NCI-H146 treated with DMSO at 0.1 percent for 48 hours (cell line): ENCODE measurements at regions not wholly inside any gene's neighbourhood (a gene's known extent, or its start where the extent isn't known, plus 50 kb on each side); places are given as distances from the start of the nearest gene placed in this dataset.

Source experiments
- DNase-seq: peaks from one replicate; lab custom pipeline; 2025; ENCODE audit not compliant: unreplicated experiment; lab: John Stamatoyannopoulos, UW

- no peak for DNase-seq
These were observed 430.1 kb upstream of the NPVF start for GRCh38 chr7:25658375-25658774.

DNA sequence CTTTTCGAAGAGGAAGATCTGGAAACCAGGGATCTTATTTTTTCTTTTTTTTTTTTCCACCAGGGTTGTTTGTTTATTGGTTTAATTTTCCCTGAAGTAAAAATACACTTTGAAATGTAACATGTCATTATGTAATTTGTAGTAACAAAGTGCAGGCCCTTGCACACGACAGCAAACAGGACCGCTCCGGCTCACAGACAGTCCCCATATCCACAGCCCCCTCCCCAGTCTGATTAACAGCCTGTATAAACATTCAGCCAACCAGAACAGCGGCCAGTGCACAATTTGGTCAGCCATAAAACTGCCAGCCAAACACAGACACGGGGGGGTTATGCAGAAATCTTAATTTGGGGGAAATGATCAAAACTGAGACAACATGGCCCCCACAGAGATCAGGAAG, 431.6 kb upstream of the NPVF start:
- DNase-seq, result peak; percentile 27

DNA sequence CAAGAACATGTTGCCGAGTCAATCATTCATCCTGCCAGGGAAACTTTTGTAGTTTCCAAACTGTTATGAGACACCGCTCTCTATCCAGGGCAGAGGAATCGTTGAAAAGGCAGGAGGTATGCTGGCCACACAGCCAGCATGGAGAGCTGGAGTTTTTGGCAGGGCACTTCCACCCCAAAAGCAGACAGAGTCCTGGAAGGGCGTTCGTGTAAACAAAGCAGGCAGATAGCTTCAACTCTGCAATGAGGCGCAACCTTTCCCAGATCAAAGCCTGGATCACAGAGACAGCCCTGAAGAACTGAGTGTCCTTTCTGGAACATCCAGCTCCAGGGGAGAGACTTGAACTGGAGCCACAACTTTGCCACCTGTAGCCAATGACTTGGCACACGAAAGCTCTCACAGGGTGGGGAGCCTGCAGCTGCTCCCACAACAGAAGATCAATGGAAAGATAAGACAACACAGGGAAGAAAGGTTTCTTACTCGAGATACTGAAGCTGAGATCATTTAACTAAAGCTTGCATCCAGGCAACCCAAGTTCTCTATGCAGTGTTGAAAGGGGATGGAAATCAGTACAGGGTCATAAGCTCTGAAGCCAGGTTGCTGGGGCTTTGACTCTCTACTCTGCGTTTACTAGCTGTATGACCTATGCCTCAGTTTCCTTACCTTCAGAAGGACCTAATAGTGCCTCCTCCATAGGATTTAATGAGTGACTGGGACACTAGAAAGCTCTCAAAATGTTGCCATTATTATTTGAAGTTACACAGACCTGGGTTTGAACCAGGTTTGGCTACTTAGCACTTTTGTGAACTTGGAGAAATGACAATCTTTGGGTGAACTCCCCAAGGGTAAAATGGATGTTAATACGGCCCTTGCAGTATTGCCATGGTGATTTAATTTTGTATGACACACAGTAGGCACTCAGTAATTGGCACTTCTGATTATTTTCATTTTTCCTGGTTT, 434.8 kb upstream of the NPVF start:
- no peak for DNase-seq

DNA sequence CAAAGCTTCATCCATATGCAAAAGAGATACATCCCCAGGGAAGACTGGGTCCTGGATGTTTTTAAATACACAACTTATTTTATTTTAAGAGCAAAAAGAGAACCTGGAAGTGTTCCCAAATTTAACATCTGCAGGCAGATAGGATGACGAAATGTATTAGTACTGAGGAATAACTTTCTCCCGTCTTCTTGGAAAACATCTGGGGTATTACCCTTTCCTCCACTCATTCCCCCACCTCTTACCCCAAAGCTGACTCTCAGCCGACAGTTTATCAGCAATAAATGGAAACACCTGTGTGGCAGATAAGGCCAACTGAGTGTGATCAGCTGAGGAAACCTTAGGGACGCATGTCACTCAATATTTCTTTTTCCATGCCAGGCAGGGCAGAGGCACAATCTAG, 435.6 kb upstream of the NPVF start:
- no peak for DNase-seq

- no peak for DNase-seq
These were observed 436.3 kb upstream of the NPVF start for GRCh38 chr7:25664593-25664992.

GRCh38 chr7:25665374-25665773, 437.1 kb upstream of the NPVF start:
- no peak for DNase-seq

DNA sequence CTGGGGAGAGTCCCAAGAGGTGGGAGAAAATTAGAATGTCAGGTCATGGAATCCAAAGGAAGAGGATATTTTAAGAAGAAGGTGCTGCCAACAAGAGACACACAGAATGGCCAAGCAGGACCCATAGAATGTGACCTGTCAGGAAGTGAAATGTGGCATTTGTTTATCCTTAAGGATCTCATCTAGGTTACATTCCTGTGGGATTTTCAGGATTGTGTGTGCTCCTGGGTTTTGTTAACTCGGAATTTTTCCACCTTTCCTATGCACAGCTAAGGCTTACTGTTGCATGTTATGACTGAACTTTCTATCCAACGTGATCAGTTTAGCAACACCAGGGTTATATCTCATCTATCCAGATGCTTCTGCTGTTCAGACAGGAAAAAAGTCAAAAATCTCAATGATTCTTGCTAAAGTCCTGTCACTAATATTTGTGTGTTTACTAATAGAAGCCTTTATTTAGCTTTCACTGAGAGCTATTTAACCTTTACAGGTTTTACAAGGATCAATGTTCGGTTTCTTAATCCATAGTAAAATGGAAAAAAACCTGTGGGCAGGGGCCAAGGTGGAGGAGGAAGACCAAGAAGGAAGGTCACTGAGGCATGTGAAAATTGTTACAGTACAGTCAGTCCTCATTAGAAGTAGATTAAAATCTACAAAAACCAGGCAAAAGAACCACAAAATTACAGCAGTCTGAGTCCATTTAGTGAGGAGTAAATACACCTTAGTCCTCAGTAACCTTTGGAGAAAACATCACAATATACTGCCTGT, 437.8 kb upstream of the NPVF start:
- DNase-seq, result no peak

GRCh38 chr7:25666671-25667060, 438.4 kb upstream of the NPVF start:
- no peak for DNase-seq

DNA sequence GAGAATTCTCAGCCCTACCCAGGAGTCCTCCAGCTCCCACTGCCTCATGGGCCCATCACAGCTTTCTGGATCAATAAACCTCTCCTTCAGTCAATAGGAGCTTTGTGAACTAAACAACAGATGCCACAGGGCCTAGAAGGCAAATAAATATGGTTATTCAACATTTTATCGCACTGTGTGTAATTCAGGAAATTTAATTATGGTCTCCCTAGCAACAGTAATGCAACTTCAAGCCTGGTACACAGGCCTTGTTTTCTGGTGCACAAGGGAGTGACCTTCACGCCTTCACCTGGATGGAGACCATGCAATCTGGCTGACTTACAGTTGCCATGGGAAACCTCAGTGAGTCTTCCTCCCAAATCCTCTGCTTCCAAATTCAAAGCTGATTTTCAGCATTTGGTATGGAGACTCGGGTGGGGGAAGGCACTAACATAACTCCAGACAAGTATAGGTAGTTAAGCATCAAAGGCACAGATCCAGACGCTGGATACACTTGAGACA, 441.0 kb upstream of the NPVF start:
- DNase-seq, result peak; percentile 71

GRCh38 chr7:25669961-25670841, 441.9 kb upstream of the NPVF start:
- no peak for DNase-seq

- DNase-seq, result no peak
These were observed 442.8 kb upstream of the NPVF start for GRCh38 chr7:25671111-25671510.

- DNase-seq, result peak; percentile 11
These were observed 444.2 kb upstream of the NPVF start for GRCh38 chr7:25672496-25672895.

DNA sequence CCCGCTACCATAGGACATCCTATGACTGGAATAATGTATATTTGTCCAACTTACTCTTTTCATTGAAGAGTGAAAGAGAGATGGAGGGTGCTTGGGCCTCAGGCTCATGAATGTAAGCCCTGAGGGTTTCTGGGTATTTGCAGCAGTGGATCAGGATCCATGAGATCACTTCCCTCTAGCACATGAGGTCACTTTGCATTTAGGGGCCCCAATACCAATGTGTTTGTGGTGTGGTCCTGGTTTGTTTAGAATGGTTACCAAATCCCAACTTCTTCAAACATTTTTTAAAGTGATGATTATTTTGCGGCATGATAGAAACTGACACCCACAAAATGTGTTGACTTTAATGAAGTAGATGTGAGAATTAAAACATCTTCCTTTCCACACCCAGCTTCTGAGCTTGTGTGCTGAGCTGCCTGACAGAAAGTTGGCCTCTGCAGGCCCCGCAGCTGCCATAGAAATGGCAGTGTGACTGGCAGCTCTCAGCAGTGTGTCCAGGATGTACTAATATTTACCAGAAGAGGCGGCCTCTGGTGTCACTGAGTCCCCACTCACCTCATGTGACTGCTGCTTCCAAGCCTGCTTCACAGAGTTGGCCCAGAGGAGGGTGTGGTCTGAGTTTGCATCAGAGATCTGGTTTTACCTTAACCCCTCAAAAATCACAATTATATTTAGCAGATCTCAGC, 447.6 kb upstream of the NPVF start:
- peak; percentile 61 for DNase-seq

- no peak for DNase-seq
These were observed 449.3 kb upstream of the NPVF start for GRCh38 chr7:25677595-25677994.

DNA sequence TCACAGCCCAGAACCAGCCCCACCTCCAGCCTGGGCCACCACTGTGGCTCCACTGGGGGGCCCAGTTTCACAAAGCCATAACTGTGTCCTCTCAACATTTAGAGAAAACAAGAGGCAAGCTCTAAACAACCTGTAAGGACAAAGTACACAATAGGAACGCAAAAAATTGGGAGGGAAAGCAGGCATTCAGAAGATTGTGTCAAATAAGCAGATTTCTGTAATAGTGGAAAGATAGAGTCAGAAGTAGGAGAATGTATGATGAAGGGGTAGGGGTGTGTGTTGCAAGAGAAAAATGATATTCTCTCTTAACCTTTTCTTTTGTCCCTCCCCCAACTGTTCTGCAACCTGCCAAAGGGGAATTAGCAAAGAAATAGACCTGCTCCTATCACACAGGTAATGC, 449.9 kb upstream of the NPVF start:
- DNase-seq, result no peak

DNA sequence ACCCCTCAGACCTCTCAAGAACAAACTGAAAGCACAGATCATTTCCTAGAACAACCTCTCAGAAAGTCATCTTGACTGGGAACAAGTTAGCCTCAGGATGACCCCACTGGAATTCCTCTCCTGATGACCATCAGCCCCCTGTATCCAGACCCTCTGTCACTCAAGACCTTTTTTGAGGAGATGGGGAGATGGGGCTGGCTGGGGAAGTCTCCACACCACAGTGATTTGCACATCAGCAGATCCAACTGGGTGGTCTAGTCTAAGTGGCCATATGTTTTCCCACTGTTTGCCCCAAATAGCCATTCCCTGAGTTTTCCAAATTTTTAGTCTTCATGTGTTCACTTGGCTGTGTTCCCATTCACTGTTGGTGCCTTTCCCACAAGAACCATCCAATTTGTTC, 452.4 kb upstream of the NPVF start:
- no peak for DNase-seq

DNA sequence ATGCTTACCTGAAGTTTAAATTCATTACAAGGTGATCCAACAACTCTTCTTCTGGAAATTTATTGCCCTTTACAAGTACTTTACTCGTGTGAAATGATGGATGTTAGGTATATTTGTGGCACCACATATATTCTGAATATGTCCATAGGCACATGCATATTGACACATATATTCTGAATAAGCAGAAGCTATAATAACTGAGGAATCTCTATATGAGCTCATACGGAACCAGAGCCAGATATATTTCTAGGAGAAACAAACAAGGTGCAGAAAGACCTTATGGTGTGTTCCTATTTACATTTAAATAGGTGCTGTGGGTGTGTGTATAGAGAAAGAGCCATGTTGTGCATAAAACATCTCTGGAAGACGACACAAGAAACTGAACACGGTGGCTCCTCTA, 456.1 kb upstream of the NPVF start:
- DNase-seq, result no peak

DNA sequence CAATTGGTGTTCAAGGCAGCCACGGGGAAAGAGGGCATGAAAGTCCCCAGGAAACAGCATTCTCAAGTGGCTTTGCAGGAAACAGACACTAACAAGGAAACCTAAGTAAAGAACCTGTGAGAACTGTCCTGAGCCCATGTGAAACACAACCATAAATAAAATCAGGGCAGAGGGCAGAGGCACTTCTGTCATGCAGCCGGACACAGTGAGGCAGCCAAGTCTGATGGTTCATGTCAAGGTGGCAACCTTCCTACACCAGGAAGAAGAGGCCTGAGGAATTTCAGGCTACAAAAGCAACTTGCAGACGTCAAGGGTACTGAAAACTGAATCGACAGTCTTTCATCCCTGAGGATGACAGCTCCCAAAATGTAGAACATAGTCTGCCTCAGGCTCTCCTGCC, 458.2 kb upstream of the NPVF start:
- DNase-seq, result no peak

DNA sequence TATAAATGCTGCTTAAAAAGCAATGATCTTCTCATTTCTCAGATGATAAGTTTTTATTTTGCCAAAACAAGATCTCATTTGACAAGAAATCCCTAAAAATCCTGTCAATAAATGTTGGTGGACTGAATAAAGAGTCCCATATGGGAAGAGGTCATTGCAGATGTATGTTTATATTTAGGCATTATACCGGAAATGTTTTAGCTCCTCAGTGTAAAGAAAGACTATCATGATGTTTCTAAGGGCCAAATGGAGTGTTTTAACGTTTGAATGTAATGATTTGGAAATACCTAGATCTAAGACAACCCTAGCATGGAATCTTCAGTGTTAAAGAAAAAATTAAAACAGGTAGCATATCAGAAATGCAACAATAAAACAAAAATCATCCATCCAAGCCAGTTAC, 457.8 kb upstream of the NFE2L3 start:
- no peak for DNase-seq

DNA sequence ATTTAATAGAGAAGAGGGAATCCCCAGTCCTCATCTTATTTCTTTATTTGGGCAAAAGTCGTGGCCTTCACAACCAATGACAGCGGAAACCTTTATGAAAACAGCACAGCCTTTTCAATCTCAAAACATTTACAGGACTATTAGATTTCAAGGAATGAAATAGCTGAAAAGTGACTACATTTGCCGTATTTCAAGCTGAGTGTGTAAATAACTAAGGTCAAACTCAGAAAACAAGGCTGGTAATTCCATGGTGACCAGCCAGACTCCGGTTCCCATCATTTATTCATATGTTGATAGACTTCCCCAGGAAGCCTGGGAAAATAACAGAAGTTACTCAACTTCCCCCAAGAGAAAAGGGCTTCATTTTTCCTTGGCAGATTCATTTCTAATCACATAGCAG, 457.3 kb upstream of the NFE2L3 start:
- no peak for DNase-seq

- no peak for DNase-seq
These were observed 455.4 kb upstream of the NFE2L3 start for GRCh38 chr7:25696571-25696970.
